ENCODE measurements at regions not wholly inside any gene's neighbourhood (a gene's known extent, or its start where the extent isn't known, plus 50 kb on each side); places are given as distances from the start of the nearest gene placed in this dataset.

GRCh38 chr13:46947425-46948191 is 50.8 kb upstream of the HTR2A start:
- ATAC-seq (no peak), DNase-seq (no peak)
- intact Hi-C loops (cut with micrococcal nuclease), result no loop called here

Data from left ventricle myocardium superior (tissue), 1 donor.